Sigmoid colon (tissue), 4 donors: ENCODE measurements at regions not wholly inside any gene's neighbourhood (a gene's known extent, or its start where the extent isn't known, plus 50 kb on each side); places are given as distances from the start of the nearest gene placed in this dataset.

Source experiments
- CTCF ChIP-seq, 4 experiments: fragments of 450-650 bp in 3 of 4; fragments of 200-600 bp in 1 of 4; IDR thresholded peaks; one replicate each; pipeline ENCODE4 v1.5.1; 2016 to 2019; ENCODE audit warnings: antibody characterized with exemption in 4 of 4, mild to moderate bottlenecking in 3 of 4, moderate library complexity in 2 of 4
- EP300 ChIP-seq, 4 donors: sonication (generic); formaldehyde crosslinking; IDR thresholded peaks; one replicate each; pipeline ENCODE4 v1.6.1; 2017; ENCODE audit warnings: antibody characterized with exemption in 4 of 4
- POLR2A ChIP-seq, 2 donors: fragments of 450-650 bp; IDR thresholded peaks; one replicate each; pipeline ENCODE4 v1.6.1; 2016; ENCODE audit warnings: antibody characterized with exemption in 2 of 2, mild to moderate bottlenecking in 2 of 2, moderate library complexity in 2 of 2
- POLR2AphosphoS5 ChIP-seq, 4 donors: sonication (generic); formaldehyde crosslinking; IDR thresholded peaks; one replicate each; pipeline ENCODE4 v1.6.1; 2017; ENCODE audit warnings: antibody characterized with exemption in 4 of 4

DNA sequence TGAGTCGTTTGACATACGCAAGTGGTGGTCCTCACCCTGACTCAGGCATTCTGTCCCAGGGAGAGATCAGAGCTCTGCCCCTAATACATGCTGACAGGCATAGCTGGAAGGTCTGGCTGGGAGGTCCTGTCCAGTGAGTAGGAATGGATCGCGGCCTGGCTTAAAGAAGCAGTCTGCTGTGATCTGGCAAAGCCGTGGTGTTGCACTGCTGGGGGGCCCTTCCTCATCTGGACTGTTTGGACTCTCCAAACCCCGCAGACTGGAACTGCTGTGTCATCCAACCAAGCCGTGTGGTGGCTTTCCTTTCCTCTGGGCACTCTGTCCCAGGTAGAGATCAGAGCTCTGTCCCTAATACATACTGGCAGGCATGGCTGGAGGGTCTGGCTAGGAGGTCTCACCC lies 64.3 kb upstream of the MAGEB16 start:
- TF ChIP-seq CTCF (IDR thresholded peaks at IDR 0.05) (no peak), POLR2A (IDR thresholded peaks at IDR 0.05) (no peak), POLR2AphosphoS5 (IDR thresholded peaks at IDR 0.05) (no peak), EP300 (IDR thresholded peaks at IDR 0.05) (no peak)
